OCI-LY7 (cell line): ENCODE measurements at regions not wholly inside any gene's neighbourhood (a gene's known extent, or its start where the extent isn't known, plus 50 kb on each side); places are given as distances from the start of the nearest gene placed in this dataset.
A peak's percentile ranks its signal among the peaks of the same experiment; 100 is the strongest.

Experiments used
- BruUV-seq: library from RNA; stranded (reverse); fragments of 400-500 nt; replicated peaks from 2 replicates; lab custom pipeline; 2021; lab: Mats Ljungman, UMichigan
- CTCF ChIA-PET: fragments of 300-600 bp; sonication (Branson Sonifier 250); formaldehyde crosslinking; loops from one replicate; lab custom pipeline; 2022; ENCODE audit warnings: antibody characterized with exemption; ENCODE audit not compliant: unreplicated experiment; lab: Charles Lee
- POLR2A ChIA-PET: fragments of 300-600 bp; sonication (Branson Sonifier 250); formaldehyde crosslinking; loops from one replicate; lab custom pipeline; 2022; ENCODE audit warnings: antibody characterized with exemption; lab: Charles Lee
- DNase-seq: peaks from one replicate; pipeline ENCODE4 v3.0.0-alpha.2; 2015; ENCODE audit warnings: low spot score
- H2AFZ ChIP-seq: fragments of 200-600 bp; sonication (generic), shearing (Covaris generic); 2 replicates; pipeline ENCODE4 v1.6.1; 2014; ENCODE audit warnings: mild to moderate bottlenecking, antibody characterized with exemption, low read length, moderate library complexity
- H3K27ac ChIP-seq: fragments of 200-600 bp; sonication (generic); 2 replicates; pipeline ENCODE4 v1.5.1; 2014; ENCODE audit warnings: mixed run types, low read depth, mild to moderate bottlenecking, moderate library complexity, low read length, inconsistent platforms; ENCODE audit not compliant: poor library complexity, severe bottlenecking
- H3K36me3 ChIP-seq: fragments of 200-600 bp; sonication (generic); 2 replicates; pipeline ENCODE4 v1.6.1; 2014; ENCODE audit warnings: mild to moderate bottlenecking, antibody characterized with exemption, low read length, moderate library complexity, mixed read lengths; ENCODE audit not compliant: insufficient read depth
- H3K4me1 ChIP-seq: fragments of 200-600 bp; sonication (generic); 2 replicates; pipeline ENCODE4 v1.5.1; 2014; ENCODE audit warnings: mild to moderate bottlenecking, low read length; ENCODE audit not compliant: insufficient read depth, poor library complexity, severe bottlenecking
- H3K4me2 ChIP-seq: fragments of 200-600 bp; sonication (generic); 2 replicates; pipeline ENCODE4 v1.6.1; 2014; ENCODE audit warnings: mild to moderate bottlenecking, low read length
- H3K4me3 ChIP-seq: fragments of 200-600 bp; sonication (generic); 2 replicates; pipeline ENCODE4 v1.5.1; 2014; ENCODE audit warnings: mild to moderate bottlenecking, low read depth, low read length; ENCODE audit not compliant: poor library complexity, severe bottlenecking
- H3K79me2 ChIP-seq: fragments of 200-600 bp; sonication (generic); 2 replicates; pipeline ENCODE4 v1.6.1; 2016; ENCODE audit warnings: low read depth, mild to moderate bottlenecking, low read length, moderate library complexity, mixed read lengths; ENCODE audit not compliant: insufficient read depth
- H3K9me2 ChIP-seq: fragments of 200-600 bp; sonication (generic); 2 replicates; pipeline ENCODE4 v1.6.1; 2016; ENCODE audit warnings: mild to moderate bottlenecking, low read length, mixed read lengths; ENCODE audit not compliant: insufficient read depth
- H3K9me3 ChIP-seq: fragments of 200-600 bp; sonication (generic); 2 replicates; pipeline ENCODE4 v1.6.1; 2014; ENCODE audit warnings: mild to moderate bottlenecking, mixed run types, low read length, mixed read lengths
- H4K20me1 ChIP-seq: fragments of 200-600 bp; sonication (generic); 2 replicates; pipeline ENCODE4 v1.6.1; 2014; ENCODE audit warnings: mild to moderate bottlenecking, antibody characterized with exemption, low read length, moderate library complexity, mixed read lengths; ENCODE audit not compliant: insufficient read depth
- EZH2phosphoT487 ChIP-seq: fragments of 200-600 bp; sonication (generic); IDR thresholded peaks from 2 replicates; pipeline ENCODE4 v1.6.1; 2018; ENCODE audit warnings: low read depth, borderline replicate concordance, mild to moderate bottlenecking, mixed run types, antibody characterized with exemption, low read length, moderate library complexity, mixed read lengths
- intact Hi-C: fragments of 100-400 bp; cut with micrococcal nuclease; formaldehyde crosslinking; loops from one replicate; pipeline ENCODE4 v1.10.0; 2022; ENCODE audit not compliant: unreplicated experiment
- TF ChIP-seq, protein P1 (sequence below): fragments of 200-600 bp; sonication (generic); conservative IDR thresholded peaks from 2 replicates; pipeline ENCODE4 v1.5.1; 2014; ENCODE audit warnings: mild to moderate bottlenecking, antibody characterized with exemption, low read length, moderate library complexity, mixed read lengths

DNA sequence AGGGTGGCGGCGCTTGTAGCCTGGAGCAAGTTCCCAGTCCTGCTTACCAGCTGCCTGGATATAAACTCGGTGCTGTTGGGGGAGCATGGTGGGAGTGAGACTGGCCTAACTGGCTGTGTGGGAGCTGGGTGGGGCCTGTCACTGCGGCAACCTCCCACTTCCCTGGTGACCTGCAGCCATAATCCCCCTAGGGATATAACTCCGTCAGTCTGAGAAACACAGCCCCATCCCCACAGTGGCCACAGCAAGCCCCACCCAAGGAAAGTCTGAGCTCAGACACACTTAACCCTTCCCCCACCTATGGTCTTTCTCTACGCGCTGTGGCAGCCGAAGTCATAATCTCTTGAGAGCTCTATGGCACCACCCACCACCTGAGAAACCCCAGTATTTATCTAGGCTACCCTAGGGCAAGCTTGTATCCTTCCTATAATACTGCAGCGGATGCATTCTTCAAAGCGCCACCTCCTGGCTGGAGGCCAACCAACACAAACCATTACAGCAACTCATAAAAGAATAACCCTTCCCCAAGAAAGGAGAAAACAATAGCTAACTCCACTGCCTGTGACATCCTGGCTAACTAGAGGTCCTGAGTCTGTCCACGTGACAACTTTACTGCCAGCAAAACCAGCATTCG lies 57.4 kb downstream of the ZNF648 start:
- no peak overlapping the region for H3K4me3 ChIP-seq
- no peaks in the 10 kb centered on the region for H4K20me1 ChIP-seq
- intact Hi-C loops, result no loop called here
- TF ChIP-seq EZH2phosphoT487, result no peak
- TF ChIP-seq, protein P1, sequence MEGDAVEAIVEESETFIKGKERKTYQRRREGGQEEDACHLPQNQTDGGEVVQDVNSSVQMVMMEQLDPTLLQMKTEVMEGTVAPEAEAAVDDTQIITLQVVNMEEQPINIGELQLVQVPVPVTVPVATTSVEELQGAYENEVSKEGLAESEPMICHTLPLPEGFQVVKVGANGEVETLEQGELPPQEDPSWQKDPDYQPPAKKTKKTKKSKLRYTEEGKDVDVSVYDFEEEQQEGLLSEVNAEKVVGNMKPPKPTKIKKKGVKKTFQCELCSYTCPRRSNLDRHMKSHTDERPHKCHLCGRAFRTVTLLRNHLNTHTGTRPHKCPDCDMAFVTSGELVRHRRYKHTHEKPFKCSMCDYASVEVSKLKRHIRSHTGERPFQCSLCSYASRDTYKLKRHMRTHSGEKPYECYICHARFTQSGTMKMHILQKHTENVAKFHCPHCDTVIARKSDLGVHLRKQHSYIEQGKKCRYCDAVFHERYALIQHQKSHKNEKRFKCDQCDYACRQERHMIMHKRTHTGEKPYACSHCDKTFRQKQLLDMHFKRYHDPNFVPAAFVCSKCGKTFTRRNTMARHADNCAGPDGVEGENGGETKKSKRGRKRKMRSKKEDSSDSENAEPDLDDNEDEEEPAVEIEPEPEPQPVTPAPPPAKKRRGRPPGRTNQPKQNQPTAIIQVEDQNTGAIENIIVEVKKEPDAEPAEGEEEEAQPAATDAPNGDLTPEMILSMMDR, result peak; percentile 58
- no TSS peak for BruUV-seq
- ChIA-PET CTCF (no interaction called here), POLR2A (interaction anchor here (0.7 kb wide), 1 partner anchor 17 kb away, joined by 5 read pairs; no protein-coding TSS in a partner anchor)
- no peak overlapping the region for H3K27ac ChIP-seq
- no peaks in the 10 kb centered on the region for H3K9me3 ChIP-seq
- H3K4me1 ChIP-seq, result no peaks in the 10 kb centered on the region
- no peaks in the 10 kb centered on the region for H3K79me2 ChIP-seq
- no peak overlapping the region for H3K4me2 ChIP-seq
- H3K36me3 ChIP-seq, result no peaks in the 10 kb centered on the region
- no peaks in the 10 kb centered on the region for H3K9me2 ChIP-seq
- no peak for DNase-seq
- H2AFZ ChIP-seq, result no peak overlapping the region

DNA sequence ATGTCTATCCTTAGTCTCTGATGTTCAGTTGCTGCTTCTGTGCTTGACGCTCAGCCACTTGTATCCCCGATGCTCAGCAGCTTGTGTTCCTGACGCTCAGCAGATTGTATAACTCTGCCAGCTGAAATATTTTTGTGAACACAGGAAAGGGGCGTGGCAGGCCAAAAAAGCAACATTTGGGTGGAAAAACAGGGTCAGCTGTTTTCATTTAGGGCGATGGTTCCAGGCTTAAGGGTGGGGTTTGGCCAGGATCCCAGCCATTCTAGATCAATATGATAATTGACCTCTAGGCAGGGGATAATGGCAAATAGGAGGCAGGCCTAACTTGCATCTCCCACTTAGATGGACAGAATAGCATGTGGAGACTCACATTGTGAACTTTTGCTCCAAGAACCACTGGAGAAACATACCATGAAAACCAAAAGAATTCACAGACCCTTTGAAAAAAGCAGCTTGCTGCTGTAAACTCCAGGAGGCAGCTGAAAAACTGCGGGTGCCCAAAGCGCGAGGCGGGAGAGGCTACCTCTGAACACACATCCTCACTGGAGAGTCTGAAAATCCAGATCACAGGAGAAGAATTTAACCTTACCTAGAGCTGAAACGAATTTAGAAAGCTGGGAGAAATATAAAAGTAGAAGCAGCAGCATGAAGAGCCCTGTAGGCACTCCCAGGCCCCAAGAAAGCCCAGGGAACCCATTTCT lies 58.3 kb downstream of the ZNF648 start:
- CTCF ChIA-PET, result no interaction called here
- Histone ChIP-seq H2AFZ (no peak overlapping the region), H3K36me3 (no peaks in the 10 kb centered on the region), H3K4me1 (no peaks in the 10 kb centered on the region), H3K9me2 (no peaks in the 10 kb centered on the region), H3K79me2 (no peaks in the 10 kb centered on the region), H3K4me2 (no peak overlapping the region), H3K9me3 (no peaks in the 10 kb centered on the region), H4K20me1 (no peaks in the 10 kb centered on the region), H3K4me3 (no peak overlapping the region), H3K27ac (no peak overlapping the region)
- TF ChIP-seq, protein P1, result no peak
- intact Hi-C loops, result no loop called here
- POLR2A ChIA-PET, result interaction anchor here (0.7 kb wide), 1 partner anchor 18 kb away, joined by 5 read pairs; no protein-coding TSS in a partner anchor
- BruUV-seq, result no TSS peak
- no peak for DNase-seq

DNA sequence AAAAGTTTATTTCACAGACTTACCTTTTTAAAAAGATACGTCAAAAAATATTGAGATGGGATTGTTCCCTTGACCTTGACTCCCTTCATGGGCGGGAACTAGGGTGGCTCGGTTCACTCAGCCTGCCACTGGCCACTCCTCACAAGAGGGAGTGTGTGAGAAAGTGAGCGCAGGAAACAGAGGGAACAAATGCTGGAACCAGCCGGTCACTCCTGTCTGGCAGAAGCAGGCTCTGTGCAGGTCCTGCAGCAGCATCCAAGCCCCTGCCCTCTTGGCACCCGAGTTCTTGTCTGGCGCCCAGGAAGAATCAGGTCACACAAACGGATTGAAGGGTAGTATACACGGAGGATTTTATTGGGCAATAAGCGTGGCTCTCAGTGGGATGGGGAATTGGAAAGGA lies 58.9 kb downstream of the ZNF648 start:
- no TSS peak for BruUV-seq
- Histone ChIP-seq H3K27ac (no peak overlapping the region), H3K9me2 (no peaks in the 10 kb centered on the region), H3K9me3 (no peaks in the 10 kb centered on the region), H3K4me2 (no peak overlapping the region), H3K79me2 (no peaks in the 10 kb centered on the region), H3K36me3 (no peaks in the 10 kb centered on the region), H3K4me3 (no peak overlapping the region), H3K4me1 (no peaks in the 10 kb centered on the region), H2AFZ (no peak overlapping the region), H4K20me1 (no peaks in the 10 kb centered on the region)
- ChIA-PET POLR2A (no interaction called here), CTCF (no interaction called here)
- intact Hi-C loops, result no loop called here
- TF ChIP-seq EZH2phosphoT487, result no peak
- TF ChIP-seq, protein P1, result no peak
- no peak for DNase-seq
